Right renal cortex interstitium (tissue), 3 donors: ENCODE measurements at regions not wholly inside any gene's neighbourhood (a gene's known extent, or its start where the extent isn't known, plus 50 kb on each side); places are given as distances from the start of the nearest gene placed in this dataset.

ENCODE experiments used
- DNase-seq, 3 donors: peaks; one replicate each; pipeline ENCODE4 v3.0.0-alpha.2; 2013; ENCODE audit warnings: low read depth in 3 of 3, low spot score in 2 of 3

- DNase-seq: no peak
Measured at GRCh38 chr14:85459361-85460000, 70.5 kb upstream of the FLRT2 start.

GRCh38 chr14:85461432-85462133 is 68.4 kb upstream of the FLRT2 start:
- no peak for DNase-seq

GRCh38 chr14:85463512-85463911 is 66.4 kb upstream of the FLRT2 start:
- DNase-seq: no peak

GRCh38 chr14:85464135-85464895 is 65.6 kb upstream of the FLRT2 start:
- DNase-seq: no peak

- DNase-seq: no peak
Measured at GRCh38 chr14:85466678-85467077, 63.3 kb upstream of the FLRT2 start.

- no peak for DNase-seq
Measured at GRCh38 chr14:85468816-85469215, 61.1 kb upstream of the FLRT2 start.

DNA sequence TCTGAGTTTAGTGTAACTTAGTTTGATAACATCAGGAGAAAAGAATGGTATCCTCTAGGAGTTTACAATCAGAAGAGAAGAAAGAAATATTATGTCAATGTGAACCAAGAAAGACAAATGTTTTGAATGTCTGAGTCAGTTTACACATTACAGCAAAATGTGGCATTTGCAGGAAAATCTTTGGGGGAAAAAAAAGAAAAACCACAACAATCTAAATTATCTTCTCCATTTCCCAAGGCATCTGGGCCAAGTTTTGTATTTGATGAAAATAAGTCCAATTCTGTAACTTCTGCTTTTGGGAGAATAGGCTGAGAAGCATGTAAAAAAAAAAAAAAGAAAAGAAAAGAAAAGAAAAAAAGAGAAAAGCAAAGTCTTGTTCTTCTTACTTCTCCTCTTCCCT is 58.8 kb upstream of the FLRT2 start:
- DNase-seq: no peak

- no peak for DNase-seq
Measured at GRCh38 chr14:85471744-85472143, 58.2 kb upstream of the FLRT2 start.

DNA sequence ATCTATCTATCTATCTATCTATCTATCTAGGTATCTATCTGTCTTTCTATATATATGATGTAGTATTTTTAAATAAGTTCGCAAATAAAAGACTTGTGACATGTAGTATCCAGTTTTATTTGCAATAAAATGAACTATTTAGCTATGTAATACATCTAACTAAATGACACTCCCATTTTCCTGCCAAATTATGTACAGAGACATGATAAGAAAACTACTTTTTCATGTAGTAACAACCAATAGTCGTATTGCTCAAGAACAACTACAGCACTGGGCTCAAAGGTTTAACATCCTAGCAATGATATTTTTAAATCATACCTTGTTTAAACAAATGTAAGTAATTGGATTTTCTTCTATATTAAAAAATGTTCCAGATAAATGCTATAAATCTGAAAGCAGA is 55.5 kb upstream of the FLRT2 start:
- no peak for DNase-seq

DNA sequence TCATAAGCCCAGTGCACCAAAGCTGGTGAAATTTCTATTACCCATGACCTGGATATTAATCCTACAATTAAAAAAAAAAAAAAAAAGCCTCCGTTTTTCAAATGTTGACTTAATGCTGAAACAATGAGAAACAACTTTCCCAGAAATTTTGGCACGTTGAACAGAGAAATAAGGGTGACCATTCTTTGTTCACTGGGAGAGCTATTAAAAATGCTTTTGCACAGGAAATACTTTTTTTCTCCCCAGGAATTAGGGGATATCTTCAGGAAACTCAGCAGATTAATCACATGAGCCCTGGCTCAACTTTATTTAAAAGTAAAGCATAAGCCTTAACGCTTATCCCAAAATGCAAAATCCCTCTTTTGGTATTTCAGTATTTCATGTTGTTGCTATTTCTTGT is 54.8 kb upstream of the FLRT2 start:
- DNase-seq: no peak

- DNase-seq: no peak
Measured at GRCh38 chr14:85479306-85479705, 50.6 kb upstream of the FLRT2 start.

DNA sequence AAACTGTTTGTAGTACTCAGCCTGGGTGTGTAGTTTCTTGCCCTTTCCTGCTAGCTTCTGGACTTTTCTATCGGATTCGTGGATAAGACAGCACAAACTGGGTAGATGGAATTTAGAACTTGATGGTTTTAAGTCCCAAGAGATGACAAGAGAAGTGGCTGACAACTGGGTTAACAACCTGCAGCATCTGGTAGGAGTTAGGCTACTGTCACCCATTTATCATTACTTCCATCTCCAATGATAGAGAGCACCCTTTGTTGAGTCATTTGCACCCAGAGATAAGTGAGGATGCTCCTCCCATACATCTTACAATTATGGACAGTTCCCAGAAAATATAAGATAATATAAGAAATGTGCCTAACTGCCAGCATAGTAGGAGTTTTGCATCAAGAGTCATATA is 50.2 kb upstream of the FLRT2 start:
- DNase-seq: no peak
